Panc1 (cell line): ENCODE measurements at regions not wholly inside any gene's neighbourhood (a gene's known extent, or its start where the extent isn't known, plus 50 kb on each side); places are given as distances from the start of the nearest gene placed in this dataset.

Experiments used
- POLR2AphosphoS5 ChIP-seq: IDR thresholded peaks from 2 replicates; pipeline ENCODE4 v1.6.1; 2012; ENCODE audit warnings: mild to moderate bottlenecking, low read depth, low read length, moderate library complexity
- SIN3A ChIP-seq: IDR thresholded peaks from 2 replicates; pipeline ENCODE4 v1.6.1; 2012; ENCODE audit warnings: low read depth, mild to moderate bottlenecking, low read length, moderate library complexity, borderline replicate concordance; ENCODE audit not compliant: insufficient read depth
- TCF7L2 ChIP-seq: IDR thresholded peaks from 2 replicates; pipeline ENCODE4 v1.6.1; 2011; ENCODE audit warnings: mild to moderate bottlenecking, low read depth, low read length, inconsistent platforms
- TF ChIP-seq, protein P1 (sequence below): fragments of 450-650 bp; IDR thresholded peaks from 2 replicates; pipeline ENCODE4 v1.5.1; 2017; ENCODE audit warnings: mild to moderate bottlenecking
- TF ChIP-seq, protein P2 (sequence below), 2 experiments: IDR thresholded peaks; 2 replicates each; pipeline ENCODE4 v1.6.1; 2011 to 2012; ENCODE audit warnings: low read depth in 2 of 2, control low read depth in 1 of 2, low read length in 1 of 2, mild to moderate bottlenecking in 1 of 2, moderate library complexity in 1 of 2; ENCODE audit not compliant: insufficient read depth in 1 of 2

GRCh38 chr13:57438072-57438471 is 193.5 kb upstream of the PCDH17 start:
- TF ChIP-seq, protein P1, sequence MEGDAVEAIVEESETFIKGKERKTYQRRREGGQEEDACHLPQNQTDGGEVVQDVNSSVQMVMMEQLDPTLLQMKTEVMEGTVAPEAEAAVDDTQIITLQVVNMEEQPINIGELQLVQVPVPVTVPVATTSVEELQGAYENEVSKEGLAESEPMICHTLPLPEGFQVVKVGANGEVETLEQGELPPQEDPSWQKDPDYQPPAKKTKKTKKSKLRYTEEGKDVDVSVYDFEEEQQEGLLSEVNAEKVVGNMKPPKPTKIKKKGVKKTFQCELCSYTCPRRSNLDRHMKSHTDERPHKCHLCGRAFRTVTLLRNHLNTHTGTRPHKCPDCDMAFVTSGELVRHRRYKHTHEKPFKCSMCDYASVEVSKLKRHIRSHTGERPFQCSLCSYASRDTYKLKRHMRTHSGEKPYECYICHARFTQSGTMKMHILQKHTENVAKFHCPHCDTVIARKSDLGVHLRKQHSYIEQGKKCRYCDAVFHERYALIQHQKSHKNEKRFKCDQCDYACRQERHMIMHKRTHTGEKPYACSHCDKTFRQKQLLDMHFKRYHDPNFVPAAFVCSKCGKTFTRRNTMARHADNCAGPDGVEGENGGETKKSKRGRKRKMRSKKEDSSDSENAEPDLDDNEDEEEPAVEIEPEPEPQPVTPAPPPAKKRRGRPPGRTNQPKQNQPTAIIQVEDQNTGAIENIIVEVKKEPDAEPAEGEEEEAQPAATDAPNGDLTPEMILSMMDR: no peak
- TF ChIP-seq TCF7L2: no peak
- TF ChIP-seq POLR2AphosphoS5: no peak
- TF ChIP-seq SIN3A: no peak
- TF ChIP-seq, protein P2, sequence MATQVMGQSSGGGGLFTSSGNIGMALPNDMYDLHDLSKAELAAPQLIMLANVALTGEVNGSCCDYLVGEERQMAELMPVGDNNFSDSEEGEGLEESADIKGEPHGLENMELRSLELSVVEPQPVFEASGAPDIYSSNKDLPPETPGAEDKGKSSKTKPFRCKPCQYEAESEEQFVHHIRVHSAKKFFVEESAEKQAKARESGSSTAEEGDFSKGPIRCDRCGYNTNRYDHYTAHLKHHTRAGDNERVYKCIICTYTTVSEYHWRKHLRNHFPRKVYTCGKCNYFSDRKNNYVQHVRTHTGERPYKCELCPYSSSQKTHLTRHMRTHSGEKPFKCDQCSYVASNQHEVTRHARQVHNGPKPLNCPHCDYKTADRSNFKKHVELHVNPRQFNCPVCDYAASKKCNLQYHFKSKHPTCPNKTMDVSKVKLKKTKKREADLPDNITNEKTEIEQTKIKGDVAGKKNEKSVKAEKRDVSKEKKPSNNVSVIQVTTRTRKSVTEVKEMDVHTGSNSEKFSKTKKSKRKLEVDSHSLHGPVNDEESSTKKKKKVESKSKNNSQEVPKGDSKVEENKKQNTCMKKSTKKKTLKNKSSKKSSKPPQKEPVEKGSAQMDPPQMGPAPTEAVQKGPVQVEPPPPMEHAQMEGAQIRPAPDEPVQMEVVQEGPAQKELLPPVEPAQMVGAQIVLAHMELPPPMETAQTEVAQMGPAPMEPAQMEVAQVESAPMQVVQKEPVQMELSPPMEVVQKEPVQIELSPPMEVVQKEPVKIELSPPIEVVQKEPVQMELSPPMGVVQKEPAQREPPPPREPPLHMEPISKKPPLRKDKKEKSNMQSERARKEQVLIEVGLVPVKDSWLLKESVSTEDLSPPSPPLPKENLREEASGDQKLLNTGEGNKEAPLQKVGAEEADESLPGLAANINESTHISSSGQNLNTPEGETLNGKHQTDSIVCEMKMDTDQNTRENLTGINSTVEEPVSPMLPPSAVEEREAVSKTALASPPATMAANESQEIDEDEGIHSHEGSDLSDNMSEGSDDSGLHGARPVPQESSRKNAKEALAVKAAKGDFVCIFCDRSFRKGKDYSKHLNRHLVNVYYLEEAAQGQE (IDR thresholded peaks at IDR 0.05; ENCODE audit: insufficient read depth in 1 of 2, low read depth in 2 of 2, low read length in 1 of 2): no peak
